Muscle of leg (tissue), 3 donors: ENCODE measurements at regions not wholly inside any gene's neighbourhood (a gene's known extent, or its start where the extent isn't known, plus 50 kb on each side); places are given as distances from the start of the nearest gene placed in this dataset.

Source experiments
- DNase-seq: peaks from one replicate; pipeline ENCODE4 v3.0.0; 2013
- H3K27ac ChIP-seq: one replicate; pipeline ENCODE4 v1.5.1; 2013; ENCODE audit warnings: mild to moderate bottlenecking, low read length, control low read depth
- H3K27me3 ChIP-seq: one replicate; pipeline ENCODE4 v1.6.1; 2013; ENCODE audit warnings: low read length; ENCODE audit not compliant: control insufficient read depth, insufficient read depth
- H3K36me3 ChIP-seq: one replicate; pipeline ENCODE4 v1.6.1; 2013; ENCODE audit warnings: low read length; ENCODE audit not compliant: control insufficient read depth, insufficient read depth
- H3K4me1 ChIP-seq: one replicate; pipeline ENCODE4 v1.6.1; 2013; ENCODE audit warnings: low read length; ENCODE audit not compliant: control insufficient read depth, insufficient read depth
- H3K4me3 ChIP-seq: one replicate; pipeline ENCODE4 v1.5.1; 2013; ENCODE audit warnings: low read length, control low read depth
- H3K9me3 ChIP-seq: replicated peaks from 2 replicates; pipeline ENCODE4 v1.6.1; 2013; ENCODE audit warnings: low read depth, low read length; ENCODE audit not compliant: control insufficient read depth
- WGBS: methylation state at CpG from one replicate; pipeline ENCODE4 v1.1.5; 2013; ENCODE audit warnings: missing lambda C conversion rate; ENCODE audit not compliant: insufficient coverage; 5-methylcytosine and 5-hydroxymethylcytosine counted together

GRCh38 chr11:33559567-33559966 is 141.1 kb downstream of the C11orf91 start:
- Histone ChIP-seq H3K27me3 (no peaks in the 10 kb centered on the region), H3K27ac (no peak overlapping the region), H3K4me1 (no peaks in the 10 kb centered on the region), H3K9me3 (no peaks in the 10 kb centered on the region), H3K36me3 (no peaks in the 10 kb centered on the region), H3K4me3 (no peak overlapping the region)
- DNase-seq, result no peak
- 65% methylated on average over 11 of the region's 11 CpGs for WGBS

GRCh38 chr11:33558097-33558496 is 142.5 kb downstream of the C11orf91 start:
- WGBS, result no CpG with 5 or more reads among the region's 7 CpGs
- H3K9me3 ChIP-seq, result no peaks in the 10 kb centered on the region
- no peaks in the 10 kb centered on the region for H3K4me1 ChIP-seq
- H3K4me3 ChIP-seq, result no peak overlapping the region
- H3K27ac ChIP-seq, result no peak overlapping the region
- DNase-seq, result no peak
- no peaks in the 10 kb centered on the region for H3K27me3 ChIP-seq
- no peaks in the 10 kb centered on the region for H3K36me3 ChIP-seq

- Histone ChIP-seq H3K27me3 (no peaks in the 10 kb centered on the region), H3K4me1 (no peaks in the 10 kb centered on the region), H3K27ac (no peak overlapping the region), H3K9me3 (no peaks in the 10 kb centered on the region), H3K36me3 (no peaks in the 10 kb centered on the region), H3K4me3 (no peak overlapping the region)
- no CpG with 5 or more reads among the region's 1 CpG for WGBS
- DNase-seq, result no peak
These were observed 143.4 kb downstream of the C11orf91 start for GRCh38 chr11:33557201-33557600.

- no peaks in the 10 kb centered on the region for H3K9me3 ChIP-seq
- 86% methylated on average over 7 of the region's 7 CpGs for WGBS
- H3K36me3 ChIP-seq, result no peaks in the 10 kb centered on the region
- H3K27ac ChIP-seq, result no peak overlapping the region
- no peak overlapping the region for H3K4me3 ChIP-seq
- H3K4me1 ChIP-seq, result no peaks in the 10 kb centered on the region
- no peak for DNase-seq
- H3K27me3 ChIP-seq, result peaks cover 2% of the 10 kb centered on the region
These were observed 146.4 kb downstream of the C11orf91 start for GRCh38 chr11:33554219-33554618.

GRCh38 chr11:33553486-33553885 is 147.1 kb downstream of the C11orf91 start:
- no peaks in the 10 kb centered on the region for H3K36me3 ChIP-seq
- H3K4me3 ChIP-seq, result no peak overlapping the region
- H3K4me1 ChIP-seq, result no peaks in the 10 kb centered on the region
- H3K27ac ChIP-seq, result no peak overlapping the region
- H3K27me3 ChIP-seq, result peaks cover 2% of the 10 kb centered on the region
- no peaks in the 10 kb centered on the region for H3K9me3 ChIP-seq
- WGBS, result no CpG with 5 or more reads among the region's 1 CpG
- DNase-seq, result no peak

- H3K27ac ChIP-seq, result no peak overlapping the region
- no peaks in the 10 kb centered on the region for H3K4me1 ChIP-seq
- H3K36me3 ChIP-seq, result no peaks in the 10 kb centered on the region
- H3K27me3 ChIP-seq, result peaks cover 2% of the 10 kb centered on the region
- no peak overlapping the region for H3K4me3 ChIP-seq
- H3K9me3 ChIP-seq, result no peaks in the 10 kb centered on the region
- no peak for DNase-seq
- no CpG with 5 or more reads among the region's 3 CpGs for WGBS
These were observed 147.9 kb downstream of the C11orf91 start for GRCh38 chr11:33552756-33553155.

- Histone ChIP-seq H3K4me3 (no peak overlapping the region), H3K27me3 (peaks cover 2% of the 10 kb centered on the region), H3K4me1 (no peaks in the 10 kb centered on the region), H3K27ac (no peak overlapping the region), H3K9me3 (no peaks in the 10 kb centered on the region), H3K36me3 (no peaks in the 10 kb centered on the region)
- DNase-seq, result no peak
- WGBS, result 83% methylated on average over 1 of the region's 3 CpGs
These were observed 149.6 kb downstream of the C11orf91 start for GRCh38 chr11:33551051-33551450.

- peaks cover 2% of the 10 kb centered on the region for H3K27me3 ChIP-seq
- no peaks in the 10 kb centered on the region for H3K36me3 ChIP-seq
- no peak overlapping the region for H3K4me3 ChIP-seq
- no CpG with 5 or more reads among the region's 6 CpGs for WGBS
- H3K4me1 ChIP-seq, result no peaks in the 10 kb centered on the region
- no peak for DNase-seq
- H3K27ac ChIP-seq, result no peak overlapping the region
- H3K9me3 ChIP-seq, result no peaks in the 10 kb centered on the region
These were observed 151.1 kb downstream of the C11orf91 start for GRCh38 chr11:33549483-33549882.

GRCh38 chr11:33545931-33546330 is 154.7 kb downstream of the C11orf91 start:
- peaks cover 4% of the 10 kb centered on the region for H3K27me3 ChIP-seq
- no peaks in the 10 kb centered on the region for H3K36me3 ChIP-seq
- DNase-seq, result no peak
- H3K9me3 ChIP-seq, result no peaks in the 10 kb centered on the region
- H3K27ac ChIP-seq, result no peak overlapping the region
- H3K4me1 ChIP-seq, result no peaks in the 10 kb centered on the region
- H3K4me3 ChIP-seq, result no peak overlapping the region

GRCh38 chr11:33544593-33545373 is 155.8 kb downstream of the C11orf91 start:
- no peak for DNase-seq
- WGBS, result 93% methylated on average over 17 of the region's 17 CpGs
- Histone ChIP-seq H3K27ac (no peak overlapping the region), H3K27me3 (peaks cover 4% of the 10 kb centered on the region), H3K36me3 (no peaks in the 10 kb centered on the region), H3K4me3 (no peak overlapping the region), H3K9me3 (no peaks in the 10 kb centered on the region), H3K4me1 (no peaks in the 10 kb centered on the region)

GRCh38 chr11:33543823-33544222 is 156.8 kb downstream of the C11orf91 start:
- 73% methylated on average over 3 of the region's 3 CpGs for WGBS
- Histone ChIP-seq H3K9me3 (no peaks in the 10 kb centered on the region), H3K27me3 (peaks cover 2% of the 10 kb centered on the region), H3K4me1 (no peaks in the 10 kb centered on the region), H3K4me3 (no peak overlapping the region), H3K27ac (no peak overlapping the region), H3K36me3 (no peaks in the 10 kb centered on the region)
- DNase-seq, result no peak
